ENCODE measurements at regions not wholly inside any gene's neighbourhood (a gene's known extent, or its start where the extent isn't known, plus 50 kb on each side); places are given as distances from the start of the nearest gene placed in this dataset.
"Not testable (repeated sequence)": the region's sequence is repeated elsewhere in the genome, so short reads cannot be mapped to it uniquely, and the experiment has no call there.

GRCh38 chr7:106371629-106372028 is 86.8 kb upstream of the NAMPT start:
- no peak for DNase-seq

DNA sequence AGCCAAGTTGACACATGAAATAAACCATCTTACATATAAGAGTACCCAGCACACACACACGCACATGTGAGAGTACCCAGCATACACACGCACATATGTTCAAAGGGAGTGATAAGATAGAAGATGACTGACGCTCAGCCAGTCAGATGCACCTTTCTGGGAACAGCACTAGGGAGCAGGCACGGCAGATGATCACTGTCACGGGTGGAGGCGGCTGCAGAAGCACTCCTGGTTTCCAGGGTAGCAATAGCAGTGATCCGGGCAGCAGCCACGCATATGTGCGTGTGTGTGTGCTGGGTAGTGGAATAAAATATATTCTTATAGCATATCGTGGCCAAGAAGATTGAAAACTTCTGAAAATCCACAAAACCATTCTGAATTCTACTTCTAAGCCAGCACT is 85.8 kb upstream of the NAMPT start:
- no peak for DNase-seq

DNA sequence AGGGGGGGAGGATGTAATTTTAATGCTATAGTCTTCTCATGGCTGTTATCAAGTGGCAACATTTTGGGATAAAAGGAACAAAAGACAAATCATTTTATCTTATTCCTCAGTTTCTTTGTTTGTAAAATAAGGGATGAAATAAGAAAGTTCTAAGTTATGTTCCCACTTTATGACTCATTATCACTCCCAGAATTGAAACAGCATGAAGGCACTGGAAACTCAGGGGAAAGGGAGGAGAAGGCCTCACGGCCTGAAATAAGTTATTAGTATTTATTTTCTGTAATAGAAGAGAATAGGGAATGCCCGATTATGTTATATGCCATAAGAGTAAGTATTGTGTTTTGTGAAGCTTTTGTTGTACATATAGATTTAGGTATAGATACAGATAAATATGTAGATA is 85.0 kb upstream of the NAMPT start:
- DNase-seq = no peak

DNA sequence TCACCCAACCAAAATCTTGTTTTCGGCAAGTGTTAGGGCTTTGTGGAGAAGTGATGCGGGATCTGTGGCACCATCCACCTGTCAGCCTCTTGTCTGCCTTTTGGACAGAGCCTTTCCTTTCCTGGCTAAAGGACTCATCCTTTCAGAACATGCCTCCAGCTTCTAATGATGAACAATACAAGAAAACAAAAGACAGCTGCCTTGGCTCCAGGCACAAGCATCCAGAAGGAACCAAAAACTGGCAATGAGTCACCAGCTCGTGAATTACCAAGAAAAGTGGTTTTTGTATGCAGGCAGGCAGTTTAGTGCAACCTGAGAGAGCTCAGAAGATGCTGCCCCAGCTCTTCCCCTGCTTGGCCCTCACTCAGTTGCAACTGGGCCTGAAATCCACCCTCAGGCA is 84.6 kb upstream of the NAMPT start:
- no peak for DNase-seq

DNA sequence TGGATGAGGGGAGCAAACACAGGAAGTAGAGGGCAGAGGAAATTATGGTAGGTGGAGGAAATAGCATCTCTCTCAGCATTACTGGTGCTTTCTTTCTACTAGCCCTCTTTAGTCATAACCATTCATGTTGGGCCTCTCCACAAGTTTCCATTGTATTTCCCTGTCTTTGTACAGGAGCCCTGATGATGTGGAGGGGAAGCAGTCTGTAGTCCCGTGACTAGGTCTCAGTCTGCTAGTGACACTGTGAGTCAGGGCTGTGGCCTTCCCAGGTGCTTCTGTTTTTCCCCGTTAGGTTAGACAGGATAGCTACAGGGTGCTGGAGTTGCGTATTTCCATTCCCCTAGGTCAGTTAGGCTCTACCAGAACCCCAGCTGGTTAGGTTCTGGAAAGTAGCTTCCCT is 82.9 kb upstream of the NAMPT start:
- DNase-seq = no peak

GRCh38 chr7:106367018-106367420 is 82.2 kb upstream of the NAMPT start:
- DNase-seq = peak; percentile 11

DNA sequence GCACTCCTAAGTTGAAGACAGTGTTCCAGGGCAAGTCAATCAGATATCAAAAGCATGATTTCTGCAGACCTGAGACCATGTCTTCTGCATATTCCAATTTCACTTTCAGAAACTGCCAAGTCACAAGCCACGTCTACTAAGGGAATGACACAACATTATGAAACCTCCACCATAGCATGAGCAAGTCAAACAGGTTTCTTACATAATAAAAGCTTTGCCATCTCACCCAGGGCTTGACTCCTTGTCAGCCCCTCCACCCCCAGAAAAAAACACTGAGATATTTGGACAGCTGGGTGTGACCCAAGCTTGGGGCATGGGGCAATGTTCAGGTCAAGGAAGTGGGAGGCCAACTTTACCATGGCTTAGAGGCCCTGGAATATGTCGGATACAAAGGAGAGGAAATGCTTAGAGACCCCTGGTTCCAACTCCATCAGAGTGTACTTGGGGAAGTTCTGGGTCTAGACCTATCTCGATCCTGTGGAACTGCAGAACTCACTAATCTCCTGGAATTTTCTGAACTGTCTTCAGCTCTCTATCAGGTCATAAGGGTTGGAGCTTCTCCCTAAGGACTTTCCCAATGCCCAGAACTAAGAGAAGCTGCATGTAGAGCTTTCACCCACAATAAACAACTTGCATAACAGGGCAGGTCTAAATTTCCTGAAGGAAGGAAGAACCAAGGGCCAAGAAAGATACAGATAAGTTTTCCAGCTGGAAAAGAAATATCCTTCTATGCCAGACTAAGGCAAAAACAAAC is 80.6 kb upstream of the NAMPT start:
- peak; percentile 5 for DNase-seq

DNA sequence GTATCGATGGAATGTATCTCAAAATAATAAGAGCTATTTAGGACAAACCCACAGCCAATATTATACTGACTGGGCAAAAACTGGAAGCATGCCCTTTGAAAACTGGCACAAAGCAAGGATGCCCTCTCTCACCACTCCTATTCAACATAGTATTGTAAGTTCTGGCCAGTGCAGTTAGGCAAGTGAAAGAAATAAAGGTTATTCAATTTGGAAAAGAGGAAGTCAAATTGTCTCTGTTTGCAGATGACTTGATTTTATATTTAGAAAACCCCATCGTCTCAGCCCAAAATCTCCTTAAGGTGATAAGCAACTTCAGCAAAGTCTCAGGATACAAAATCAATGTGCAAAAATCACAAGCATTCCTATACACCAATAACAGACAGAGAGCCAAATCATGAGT is 77.7 kb upstream of the NAMPT start:
- DNase-seq = not testable (repeated sequence)

GRCh38 chr7:106358103-106358663 is 73.4 kb upstream of the NAMPT start:
- no peak for DNase-seq

GRCh38 chr7:106357675-106358074 is 72.9 kb upstream of the NAMPT start:
- DNase-seq = no peak

- DNase-seq = no peak
Observed at GRCh38 chr7:106354822-106355221, 70.0 kb upstream of the NAMPT start.

DNA sequence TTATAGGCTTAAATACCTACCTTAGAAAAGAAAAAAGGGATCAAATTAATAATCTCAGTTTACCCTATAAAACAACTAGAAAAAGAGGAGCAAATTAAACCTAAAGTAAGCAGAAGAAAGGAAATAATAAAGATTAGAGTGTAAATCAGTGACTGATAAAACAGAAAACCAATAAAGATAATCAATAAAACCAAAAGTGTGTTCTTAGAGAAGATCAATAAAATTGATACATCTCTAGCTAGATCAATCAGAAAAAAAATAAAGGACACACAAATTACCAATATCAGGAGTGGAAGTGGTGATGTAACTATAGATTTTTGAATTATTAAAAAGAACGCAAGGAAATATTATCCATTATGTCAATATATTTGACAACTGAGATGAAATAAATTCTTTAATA is 69.2 kb upstream of the NAMPT start:
- DNase-seq = no peak

DNA sequence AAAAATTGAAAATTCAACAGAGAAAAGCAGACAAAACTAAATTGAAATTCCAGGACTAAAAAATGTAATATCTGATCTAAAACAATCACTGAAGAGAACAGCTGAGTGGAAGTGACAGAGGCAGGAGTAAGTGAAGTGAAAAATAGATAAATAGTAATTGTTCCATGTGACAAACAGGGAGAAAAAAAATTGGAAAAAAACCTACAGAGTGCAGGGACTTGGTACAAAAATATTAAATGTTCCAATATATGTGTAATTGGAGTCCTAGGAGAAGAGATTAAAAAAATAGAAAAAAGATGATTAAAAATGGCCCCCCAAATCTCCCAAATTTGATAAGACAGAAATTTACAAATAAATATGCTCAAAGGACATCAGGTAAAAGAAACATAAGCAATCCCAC is 63.4 kb upstream of the NAMPT start:
- DNase-seq = no peak

GRCh38 chr7:106347229-106347833 is 62.5 kb upstream of the NAMPT start:
- peak; percentile 9 for DNase-seq

DNA sequence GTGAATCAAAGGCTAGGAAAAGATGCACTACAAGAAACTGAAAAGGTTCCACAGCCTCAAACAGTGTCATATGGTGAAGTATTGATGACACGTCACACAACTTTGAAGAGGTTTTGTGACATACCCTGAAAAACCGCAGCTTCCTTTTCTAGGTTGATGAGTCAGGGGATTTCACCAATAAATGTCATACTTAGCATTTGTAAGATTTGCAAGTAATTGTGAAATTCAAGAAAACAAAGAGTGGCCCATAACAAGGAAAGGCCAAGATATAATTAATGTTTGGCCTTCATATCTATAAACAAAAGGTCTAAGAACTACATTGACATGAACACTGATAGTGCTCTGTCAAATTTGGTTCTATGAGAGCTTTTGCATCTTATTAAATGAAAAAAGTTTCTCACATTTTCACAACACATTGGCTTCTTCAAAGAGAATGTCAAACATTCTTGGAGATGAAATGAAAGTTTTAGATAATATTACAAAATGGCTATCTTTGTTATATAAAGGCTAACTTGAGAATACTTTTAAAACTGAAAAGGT is 62.0 kb upstream of the NAMPT start:
- peak; percentile 84 for DNase-seq

DNA sequence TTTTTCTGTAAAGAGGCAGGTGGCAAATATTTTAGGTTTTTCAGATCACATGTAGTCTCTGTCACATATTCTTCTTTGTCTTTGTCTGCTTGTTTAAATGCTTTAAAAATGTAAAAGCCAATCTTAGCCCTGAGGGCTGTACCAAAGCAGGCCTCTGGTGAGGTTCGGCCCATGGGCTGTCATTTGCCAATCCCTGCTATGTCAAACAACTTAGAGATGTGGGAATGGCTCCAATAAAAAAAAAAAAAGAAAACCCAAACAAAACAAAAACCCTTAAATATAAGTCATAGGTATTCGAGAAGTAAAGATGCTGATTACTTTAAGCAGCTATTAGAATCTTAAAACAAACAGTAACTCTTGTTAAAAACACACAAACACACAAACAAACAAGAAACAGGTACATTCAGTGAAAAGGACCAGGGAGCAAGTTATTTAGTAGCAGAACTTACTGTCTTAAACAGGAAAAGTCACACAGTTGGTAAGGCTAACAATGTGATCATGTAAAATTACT is 61.4 kb upstream of the NAMPT start:
- no peak for DNase-seq

- DNase-seq = peak; percentile 23
Observed at GRCh38 chr7:106345421-106346166, 60.8 kb upstream of the NAMPT start.

GRCh38 chr7:106344861-106345260 is 60.1 kb upstream of the NAMPT start:
- DNase-seq = peak; percentile 19

DNA sequence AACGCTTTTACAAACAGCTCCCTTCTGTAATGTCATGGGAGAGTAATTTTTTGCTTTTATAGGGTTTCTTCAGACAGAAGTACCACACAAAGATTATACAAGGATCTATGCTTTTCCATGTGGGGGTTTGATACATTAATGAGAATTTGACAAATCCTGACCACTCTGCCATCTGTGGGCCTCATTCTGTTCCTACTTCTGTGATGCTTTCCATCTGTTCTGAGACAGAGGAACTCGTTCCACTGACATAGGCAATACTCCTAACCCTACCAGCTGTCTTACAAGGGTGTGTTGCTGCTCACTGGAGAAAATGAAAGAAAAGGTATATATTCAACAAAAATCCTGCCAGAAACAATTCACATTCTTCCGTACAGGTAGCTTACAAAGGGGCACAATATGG is 59.4 kb upstream of the NAMPT start:
- no peak for DNase-seq

DNA sequence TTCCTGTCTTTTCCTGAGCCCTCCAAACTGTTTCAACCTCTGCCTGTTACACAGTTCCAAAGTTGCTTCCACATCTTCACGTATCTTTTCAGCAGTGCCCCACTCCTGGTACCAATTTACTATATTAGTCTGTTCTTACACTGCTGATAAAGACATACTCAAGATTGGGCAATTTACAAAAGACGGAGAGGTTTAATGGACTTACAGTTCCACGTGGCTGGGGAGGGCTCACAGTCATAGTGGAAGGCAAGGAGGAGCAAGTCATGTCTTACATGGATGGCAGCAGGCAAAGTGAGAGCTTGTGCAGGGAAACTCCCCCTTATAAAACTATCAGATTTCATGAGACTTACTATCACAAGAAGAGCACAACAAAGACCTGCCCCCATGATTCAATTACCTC is 57.3 kb upstream of the NAMPT start:
- not testable (repeated sequence) for DNase-seq

GRCh38 chr7:106340247-106340596 is 55.4 kb upstream of the NAMPT start:
- not testable (repeated sequence) for DNase-seq

- no peak for DNase-seq
Observed at GRCh38 chr7:106339513-106340246, 54.9 kb upstream of the NAMPT start.

- no peak for DNase-seq
Observed at GRCh38 chr7:106337754-106338153, 53.0 kb upstream of the NAMPT start.
